Endothelial cell (in vitro differentiated cells): ENCODE measurements at regions not wholly inside any gene's neighbourhood (a gene's known extent, or its start where the extent isn't known, plus 50 kb on each side); places are given as distances from the start of the nearest gene placed in this dataset.

Experiments used
- DNase-seq: peaks from one replicate; pipeline ENCODE4 v3.0.0; 2021; ENCODE audit warnings: low spot score
- H3K27ac Mint-ChIP-seq: one replicate; pipeline ENCODE4 v1.8.0; 2021; ENCODE audit warnings: mixed read lengths, inconsistent platforms; ENCODE audit not compliant: unreplicated experiment
- H3K27me3 Mint-ChIP-seq: one replicate; pipeline ENCODE4 v1.8.0; 2021; ENCODE audit warnings: mild to moderate bottlenecking, moderate library complexity, mixed read lengths, inconsistent platforms; ENCODE audit not compliant: unreplicated experiment
- H3K36me3 Mint-ChIP-seq: one replicate; pipeline ENCODE4 v1.8.0; 2021; ENCODE audit warnings: mild to moderate bottlenecking, low read depth, mixed read lengths, inconsistent platforms; ENCODE audit not compliant: unreplicated experiment
- H3K4me1 Mint-ChIP-seq: one replicate; pipeline ENCODE4 v1.8.0; 2021; ENCODE audit warnings: mild to moderate bottlenecking, mixed read lengths, inconsistent platforms; ENCODE audit not compliant: unreplicated experiment
- H3K4me3 Mint-ChIP-seq: one replicate; pipeline ENCODE4 v1.8.0; 2021; ENCODE audit warnings: mild to moderate bottlenecking, mixed read lengths, inconsistent platforms; ENCODE audit not compliant: unreplicated experiment
- H3K9me3 Mint-ChIP-seq: one replicate; pipeline ENCODE4 v1.8.0; 2021; ENCODE audit warnings: mixed read lengths, inconsistent platforms; ENCODE audit not compliant: unreplicated experiment
- TF ChIP-seq, protein P1 (sequence below): fragments of 200-600 bp; sonication (generic); IDR thresholded peaks from one replicate; pipeline ENCODE4 v1.5.0; 2021; ENCODE audit warnings: antibody characterized with exemption; ENCODE audit not compliant: unreplicated experiment

DNA sequence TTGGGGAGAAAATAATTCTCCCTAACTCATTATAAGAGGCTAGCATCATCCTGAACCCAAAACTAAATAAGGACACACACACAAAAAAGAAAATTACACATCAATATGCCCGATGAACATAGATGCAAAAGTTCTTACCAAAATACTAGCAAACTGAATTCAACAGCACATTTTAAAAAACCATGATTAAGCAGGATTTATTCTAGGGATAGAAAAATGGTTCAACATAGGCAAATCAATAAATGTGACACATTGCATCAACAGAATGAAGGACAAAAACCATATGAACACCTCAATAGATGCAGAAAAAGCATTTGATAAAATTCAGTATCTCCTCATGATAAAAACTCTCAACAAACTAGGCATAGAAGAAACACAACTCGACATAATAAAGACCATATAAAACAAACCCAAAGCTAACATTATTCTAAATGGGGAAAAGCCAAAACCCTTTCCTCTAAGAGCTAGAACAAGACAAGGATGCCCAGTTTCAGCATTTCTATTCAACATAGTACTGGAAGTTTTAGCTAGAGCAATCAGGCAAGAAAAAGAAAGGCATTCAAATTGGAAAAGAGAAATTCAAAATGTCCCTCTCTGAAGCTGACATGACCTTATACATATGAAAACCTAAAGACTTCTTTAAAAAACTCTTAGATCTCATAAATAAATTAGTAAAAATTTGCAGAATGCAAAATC lies 200.9 kb downstream of the NKX6-1 start:
- H3K27ac Mint-ChIP-seq, result no peak overlapping the region
- H3K4me3 Mint-ChIP-seq, result no peak overlapping the region
- H3K4me1 Mint-ChIP-seq, result no peaks in the 10 kb centered on the region

DNA sequence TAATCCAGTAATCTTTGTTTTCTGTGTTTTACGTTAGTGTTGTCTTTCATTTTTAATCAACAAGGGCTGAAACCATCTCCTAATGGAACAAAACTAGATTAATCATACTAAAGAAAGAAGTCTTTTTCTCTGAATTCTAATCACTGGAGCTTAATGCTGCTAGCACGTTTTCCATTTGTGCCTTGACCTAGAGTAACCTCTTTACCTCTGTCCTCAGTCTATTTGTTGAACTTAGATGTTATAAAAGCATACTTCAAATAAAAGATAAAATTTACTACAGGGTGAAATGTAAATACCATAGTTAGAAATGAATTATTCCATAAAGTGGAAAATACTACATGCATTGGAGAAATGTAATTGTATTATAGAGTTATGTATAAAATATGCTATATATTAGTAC lies 207.1 kb downstream of the NKX6-1 start:
- peaks cover 5% of the 10 kb centered on the region for H3K36me3 Mint-ChIP-seq
- H3K4me3 Mint-ChIP-seq, result no peak overlapping the region
- TF ChIP-seq, protein P1, sequence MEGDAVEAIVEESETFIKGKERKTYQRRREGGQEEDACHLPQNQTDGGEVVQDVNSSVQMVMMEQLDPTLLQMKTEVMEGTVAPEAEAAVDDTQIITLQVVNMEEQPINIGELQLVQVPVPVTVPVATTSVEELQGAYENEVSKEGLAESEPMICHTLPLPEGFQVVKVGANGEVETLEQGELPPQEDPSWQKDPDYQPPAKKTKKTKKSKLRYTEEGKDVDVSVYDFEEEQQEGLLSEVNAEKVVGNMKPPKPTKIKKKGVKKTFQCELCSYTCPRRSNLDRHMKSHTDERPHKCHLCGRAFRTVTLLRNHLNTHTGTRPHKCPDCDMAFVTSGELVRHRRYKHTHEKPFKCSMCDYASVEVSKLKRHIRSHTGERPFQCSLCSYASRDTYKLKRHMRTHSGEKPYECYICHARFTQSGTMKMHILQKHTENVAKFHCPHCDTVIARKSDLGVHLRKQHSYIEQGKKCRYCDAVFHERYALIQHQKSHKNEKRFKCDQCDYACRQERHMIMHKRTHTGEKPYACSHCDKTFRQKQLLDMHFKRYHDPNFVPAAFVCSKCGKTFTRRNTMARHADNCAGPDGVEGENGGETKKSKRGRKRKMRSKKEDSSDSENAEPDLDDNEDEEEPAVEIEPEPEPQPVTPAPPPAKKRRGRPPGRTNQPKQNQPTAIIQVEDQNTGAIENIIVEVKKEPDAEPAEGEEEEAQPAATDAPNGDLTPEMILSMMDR, result no peak
- no peaks in the 10 kb centered on the region for H3K9me3 Mint-ChIP-seq
- peaks cover 5% of the 10 kb centered on the region for H3K27me3 Mint-ChIP-seq
- H3K4me1 Mint-ChIP-seq, result no peaks in the 10 kb centered on the region
- no peak overlapping the region for H3K27ac Mint-ChIP-seq
- DNase-seq, result no peak

More for the DNA sequence above, 200.9 kb downstream of the NKX6-1 start:
- Mint-ChIP-seq H3K9me3 (no peaks in the 10 kb centered on the region), H3K36me3 (no peaks in the 10 kb centered on the region), H3K27me3 (peaks cover 2% of the 10 kb centered on the region)
- TF ChIP-seq, protein P1, result no peak
- DNase-seq, result no peak

DNA sequence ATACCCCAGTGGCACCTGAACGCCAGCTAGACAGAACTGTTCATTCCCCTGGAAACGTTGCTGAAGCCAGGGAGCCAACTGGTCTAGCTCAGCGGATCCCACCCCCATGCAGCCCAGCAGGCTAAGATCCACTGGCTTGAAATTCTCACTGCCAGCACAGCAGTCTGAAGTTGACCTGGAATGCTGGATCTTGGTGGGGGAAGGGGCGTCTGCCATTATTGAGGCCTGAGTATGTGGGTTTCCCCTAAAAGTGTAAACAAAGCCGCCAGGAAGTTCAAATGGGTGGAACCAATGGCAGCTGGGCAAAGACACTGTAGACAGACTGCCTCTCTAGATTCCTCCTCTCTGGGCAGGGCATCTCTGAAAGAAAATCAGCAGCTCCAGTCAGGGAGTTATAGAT lies 213.0 kb downstream of the NKX6-1 start:
- TF ChIP-seq, protein P1, result no peak
- no peaks in the 10 kb centered on the region for H3K4me1 Mint-ChIP-seq
- no peak overlapping the region for H3K27ac Mint-ChIP-seq
- no peak overlapping the region for H3K4me3 Mint-ChIP-seq
- DNase-seq, result no peak
- no peaks in the 10 kb centered on the region for H3K9me3 Mint-ChIP-seq
- H3K36me3 Mint-ChIP-seq, result peaks cover 5% of the 10 kb centered on the region
- H3K27me3 Mint-ChIP-seq, result peaks cover 3% of the 10 kb centered on the region

DNA sequence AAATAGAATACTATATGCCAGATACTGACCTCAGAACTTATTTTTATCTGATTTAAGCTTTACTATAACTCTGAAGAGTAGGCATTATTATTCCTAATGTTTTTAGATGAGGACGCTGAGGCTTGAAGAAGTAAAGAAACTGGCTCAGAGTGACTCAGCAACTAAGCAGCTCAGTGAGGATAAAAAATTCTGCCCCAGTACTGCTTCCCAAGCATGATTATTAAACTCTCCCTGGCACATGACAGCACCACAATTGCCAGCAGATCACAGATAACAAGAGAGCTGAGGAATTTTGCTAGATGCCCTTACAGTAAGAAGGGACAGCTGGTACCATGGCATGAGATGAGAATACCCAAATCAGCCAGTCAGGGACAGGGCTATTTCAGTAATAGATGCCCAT lies 219.4 kb downstream of the NKX6-1 start:
- Mint-ChIP-seq H3K9me3 (no peaks in the 10 kb centered on the region), H3K4me3 (no peak overlapping the region), H3K27me3 (no peaks in the 10 kb centered on the region), H3K27ac (no peak overlapping the region), H3K36me3 (no peaks in the 10 kb centered on the region), H3K4me1 (no peaks in the 10 kb centered on the region)
- DNase-seq, result no peak
- TF ChIP-seq, protein P1, result no peak

DNA sequence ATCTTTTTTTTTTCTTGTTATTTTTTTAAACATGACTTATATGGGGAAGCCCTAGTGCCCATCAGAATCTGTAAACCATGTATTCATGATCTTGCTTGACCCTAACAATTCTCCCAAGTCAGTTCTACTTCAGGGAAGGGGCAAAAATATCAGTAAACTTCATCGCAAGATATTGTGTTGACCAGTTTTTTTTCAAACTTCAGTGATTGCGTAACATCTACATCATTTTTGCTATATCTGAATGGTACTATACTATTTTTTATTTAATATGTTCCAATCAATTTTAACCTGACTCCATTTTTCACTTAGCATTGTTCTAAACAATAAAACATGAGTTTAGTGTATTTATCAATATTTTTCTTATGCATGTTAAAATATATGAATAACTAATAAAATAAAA lies 221.2 kb downstream of the NKX6-1 start:
- H3K36me3 Mint-ChIP-seq, result no peaks in the 10 kb centered on the region
- no peak overlapping the region for H3K27ac Mint-ChIP-seq
- TF ChIP-seq, protein P1, result no peak
- DNase-seq, result no peak
- no peaks in the 10 kb centered on the region for H3K4me1 Mint-ChIP-seq
- no peak overlapping the region for H3K4me3 Mint-ChIP-seq
- no peaks in the 10 kb centered on the region for H3K9me3 Mint-ChIP-seq
- H3K27me3 Mint-ChIP-seq, result no peaks in the 10 kb centered on the region
